ENCODE measurements at regions not wholly inside any gene's neighbourhood (a gene's known extent, or its start where the extent isn't known, plus 50 kb on each side); places are given as distances from the start of the nearest gene placed in this dataset.

DNA sequence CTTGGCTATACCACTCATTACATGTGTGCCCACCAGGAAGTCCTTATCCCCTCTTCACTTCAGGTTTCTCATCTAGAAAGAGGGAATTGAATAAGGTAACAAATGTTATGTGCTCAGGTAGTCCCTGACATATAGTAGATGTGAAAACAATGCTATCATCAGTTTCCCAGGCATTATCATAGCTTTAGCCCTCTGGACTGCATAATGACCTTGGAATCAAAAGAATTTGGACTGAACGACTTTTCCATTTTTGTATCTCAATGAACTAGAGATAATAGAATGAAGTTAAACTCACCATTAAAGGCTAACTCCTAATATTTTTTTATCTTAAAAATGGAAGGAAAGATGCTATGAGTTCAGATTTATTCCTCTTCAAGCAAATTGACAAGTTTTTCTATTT is 304.1 kb upstream of the USP24 start:
- TF ChIP-seq, protein P1, sequence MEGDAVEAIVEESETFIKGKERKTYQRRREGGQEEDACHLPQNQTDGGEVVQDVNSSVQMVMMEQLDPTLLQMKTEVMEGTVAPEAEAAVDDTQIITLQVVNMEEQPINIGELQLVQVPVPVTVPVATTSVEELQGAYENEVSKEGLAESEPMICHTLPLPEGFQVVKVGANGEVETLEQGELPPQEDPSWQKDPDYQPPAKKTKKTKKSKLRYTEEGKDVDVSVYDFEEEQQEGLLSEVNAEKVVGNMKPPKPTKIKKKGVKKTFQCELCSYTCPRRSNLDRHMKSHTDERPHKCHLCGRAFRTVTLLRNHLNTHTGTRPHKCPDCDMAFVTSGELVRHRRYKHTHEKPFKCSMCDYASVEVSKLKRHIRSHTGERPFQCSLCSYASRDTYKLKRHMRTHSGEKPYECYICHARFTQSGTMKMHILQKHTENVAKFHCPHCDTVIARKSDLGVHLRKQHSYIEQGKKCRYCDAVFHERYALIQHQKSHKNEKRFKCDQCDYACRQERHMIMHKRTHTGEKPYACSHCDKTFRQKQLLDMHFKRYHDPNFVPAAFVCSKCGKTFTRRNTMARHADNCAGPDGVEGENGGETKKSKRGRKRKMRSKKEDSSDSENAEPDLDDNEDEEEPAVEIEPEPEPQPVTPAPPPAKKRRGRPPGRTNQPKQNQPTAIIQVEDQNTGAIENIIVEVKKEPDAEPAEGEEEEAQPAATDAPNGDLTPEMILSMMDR (conservative IDR thresholded peaks at IDR 0.05): no peak
- TF ChIP-seq EZH2 (IDR thresholded peaks at IDR 0.05; ENCODE audit: low read depth): no peak
